NCI-H2029 treated with DMSO at 0.1 percent for 48 hours (cell line): ENCODE measurements at regions not wholly inside any gene's neighbourhood (a gene's known extent, or its start where the extent isn't known, plus 50 kb on each side); places are given as distances from the start of the nearest gene placed in this dataset.

Experiments used
- DNase-seq: peaks from one replicate; lab custom pipeline; 2025; lab: John Stamatoyannopoulos, UW

DNA sequence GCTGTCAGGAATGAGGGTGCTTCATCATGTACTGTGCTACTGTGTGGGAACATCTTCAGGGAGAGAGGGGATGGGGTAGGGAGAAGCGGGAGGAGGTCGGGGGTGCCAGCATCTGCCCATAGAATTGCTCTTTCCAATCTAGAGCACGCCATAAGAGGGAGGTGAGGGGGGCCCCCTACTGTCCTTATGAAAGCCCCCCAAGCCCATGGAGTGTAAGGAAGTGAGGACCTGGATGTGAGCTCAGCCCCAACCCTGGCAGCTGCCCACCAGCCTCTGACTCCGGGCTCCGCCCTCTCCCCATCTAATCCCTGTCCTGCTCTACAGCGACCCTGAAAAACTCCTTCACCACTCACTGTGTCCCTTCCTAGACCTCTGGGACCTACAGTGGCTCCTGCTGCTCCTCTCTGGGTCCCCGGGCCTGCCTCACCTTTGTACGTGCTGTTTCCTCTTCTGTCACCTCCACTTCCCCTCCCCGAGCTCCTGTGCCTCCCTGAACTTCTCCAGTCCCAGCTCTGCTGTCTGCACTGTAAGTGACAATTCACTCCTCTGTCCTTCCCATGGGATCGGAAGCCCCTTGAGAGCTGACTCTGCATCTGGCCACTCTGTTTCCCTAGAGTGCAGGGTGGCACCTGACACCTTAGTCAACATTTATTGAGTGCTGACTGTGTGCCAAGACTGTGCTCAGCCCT, 269.4 kb downstream of the PTPRU start:
- DNase-seq, result peak; percentile 76

DNA sequence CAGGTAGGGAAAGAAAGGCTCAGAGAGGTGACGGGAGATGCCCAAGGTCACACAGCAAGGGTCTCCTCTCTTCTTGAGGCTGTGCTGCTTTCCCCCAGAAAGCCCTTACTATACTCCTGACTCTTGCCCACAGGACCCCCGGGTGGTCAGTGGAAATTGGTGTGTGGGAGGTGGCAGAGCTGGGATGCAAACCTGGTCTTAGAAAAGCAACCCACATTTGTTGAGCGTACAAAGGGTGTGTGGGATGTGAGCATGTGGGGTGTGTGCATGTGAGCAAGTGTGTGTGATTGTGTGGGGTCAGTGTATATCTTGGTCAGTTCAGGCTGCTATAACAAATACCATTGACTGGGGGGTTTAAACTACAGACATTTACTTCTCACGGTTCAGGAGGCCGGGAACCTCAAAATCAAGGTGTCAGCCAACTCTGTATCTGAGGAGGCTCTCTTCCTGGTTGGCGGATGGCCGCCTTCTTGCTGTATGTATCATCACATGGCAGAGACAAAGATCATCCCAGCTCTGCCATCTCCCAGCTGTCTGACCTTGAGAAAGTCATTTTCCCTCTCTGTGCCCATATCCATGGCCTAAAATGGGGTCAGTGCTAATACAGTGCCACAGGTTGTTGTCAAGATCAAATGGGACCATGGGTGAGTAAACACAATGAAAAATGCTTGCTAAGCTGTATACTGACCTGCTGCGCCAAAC, 268.5 kb downstream of the PTPRU start:
- no peak for DNase-seq

DNA sequence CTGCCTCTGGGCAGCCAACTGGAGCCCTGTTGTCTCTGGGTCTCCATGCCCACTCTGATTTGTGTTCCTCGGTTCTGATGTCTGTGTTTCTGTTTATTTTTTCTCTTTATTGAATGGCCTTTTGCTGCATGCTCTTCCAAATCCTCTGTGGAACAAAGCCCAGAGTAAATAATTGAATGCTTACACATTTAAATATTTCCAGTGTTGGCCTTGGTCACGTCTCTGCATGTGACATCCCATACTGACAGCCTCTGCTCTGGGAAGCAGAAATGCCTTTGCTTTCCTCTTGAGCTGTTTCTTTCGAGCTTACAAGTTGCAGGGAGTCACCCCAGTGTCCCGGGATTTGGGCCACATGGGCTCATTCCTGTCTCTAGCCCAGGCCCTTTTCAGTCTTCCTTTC, 267.9 kb downstream of the PTPRU start:
- DNase-seq, result peak; percentile 42

DNA sequence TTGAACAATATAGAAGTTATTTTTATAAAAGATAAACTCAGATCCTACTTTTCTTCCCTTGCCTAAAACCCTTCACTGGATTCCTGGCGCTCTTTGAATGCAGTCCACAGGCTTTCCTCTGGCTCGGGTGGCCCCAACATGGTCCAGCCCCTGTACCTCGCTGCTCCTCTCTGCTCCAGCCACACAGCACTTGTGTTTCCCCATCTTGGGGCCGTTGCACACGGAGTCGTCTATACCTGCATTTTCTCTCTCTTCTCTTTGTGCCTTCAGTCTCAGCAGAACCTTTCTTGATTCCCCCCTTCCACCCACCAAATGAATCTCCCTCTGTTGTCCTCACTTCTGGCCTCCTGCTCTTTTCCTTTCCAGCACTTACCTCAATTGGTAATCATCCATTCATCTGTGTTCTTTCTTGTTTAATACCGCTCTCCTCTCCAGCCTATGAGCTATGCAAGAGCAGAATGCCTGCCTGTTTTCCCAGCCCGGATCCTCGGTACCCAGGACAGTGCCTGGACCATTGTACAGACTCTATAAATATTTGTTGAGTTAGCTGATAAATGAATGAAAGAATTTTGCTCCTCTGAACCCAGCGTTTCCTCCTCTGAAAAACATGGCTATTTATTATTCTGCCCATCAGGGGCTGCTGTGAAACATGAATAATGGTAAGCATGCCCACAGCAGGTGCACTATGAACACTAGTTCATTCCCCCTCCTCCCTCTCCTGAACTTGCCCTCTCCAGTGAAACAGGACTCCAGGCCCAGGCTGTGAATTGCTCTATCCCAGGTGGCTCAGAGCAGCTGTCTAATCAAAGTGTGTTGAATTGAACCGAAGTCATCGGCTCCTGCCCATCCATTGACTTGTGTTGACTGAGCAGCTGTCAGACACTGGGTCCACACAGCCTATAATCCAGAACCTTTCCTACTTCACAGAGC, 266.9 kb downstream of the PTPRU start:
- DNase-seq, result peak; percentile 91

DNA sequence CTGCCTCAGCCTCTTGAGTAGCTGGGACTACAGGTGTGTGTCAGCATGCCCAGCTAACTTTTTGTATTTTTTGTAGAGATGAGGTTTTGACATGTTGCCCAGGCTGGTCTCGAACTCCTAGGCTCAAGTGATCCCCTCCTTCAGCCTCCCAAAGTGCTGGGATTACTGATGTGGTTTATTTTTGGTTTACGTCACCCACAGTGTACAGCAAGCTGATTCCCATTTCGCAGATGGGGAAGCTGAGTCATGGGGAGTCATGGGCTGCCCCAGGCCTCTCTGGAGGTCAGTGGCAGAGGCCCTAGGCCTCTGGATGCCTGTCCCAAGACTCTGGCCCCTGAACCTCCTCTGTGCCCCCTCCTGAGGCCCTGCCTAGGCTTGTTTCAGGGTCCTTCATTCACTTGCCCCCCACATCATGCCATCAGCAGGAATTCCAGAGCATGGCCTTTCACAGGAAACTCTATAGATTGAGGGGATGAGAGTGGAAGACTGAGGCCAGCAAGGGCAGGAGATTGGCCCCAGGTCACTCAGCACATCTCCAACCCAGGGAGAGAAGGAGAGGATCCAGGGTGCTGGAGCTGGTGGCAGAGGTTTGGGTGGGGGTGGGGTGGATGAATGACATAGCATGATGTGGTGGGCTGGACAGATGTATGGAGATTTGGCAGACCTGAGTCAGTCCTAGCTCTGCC, 266.0 kb downstream of the PTPRU start:
- no peak for DNase-seq

DNA sequence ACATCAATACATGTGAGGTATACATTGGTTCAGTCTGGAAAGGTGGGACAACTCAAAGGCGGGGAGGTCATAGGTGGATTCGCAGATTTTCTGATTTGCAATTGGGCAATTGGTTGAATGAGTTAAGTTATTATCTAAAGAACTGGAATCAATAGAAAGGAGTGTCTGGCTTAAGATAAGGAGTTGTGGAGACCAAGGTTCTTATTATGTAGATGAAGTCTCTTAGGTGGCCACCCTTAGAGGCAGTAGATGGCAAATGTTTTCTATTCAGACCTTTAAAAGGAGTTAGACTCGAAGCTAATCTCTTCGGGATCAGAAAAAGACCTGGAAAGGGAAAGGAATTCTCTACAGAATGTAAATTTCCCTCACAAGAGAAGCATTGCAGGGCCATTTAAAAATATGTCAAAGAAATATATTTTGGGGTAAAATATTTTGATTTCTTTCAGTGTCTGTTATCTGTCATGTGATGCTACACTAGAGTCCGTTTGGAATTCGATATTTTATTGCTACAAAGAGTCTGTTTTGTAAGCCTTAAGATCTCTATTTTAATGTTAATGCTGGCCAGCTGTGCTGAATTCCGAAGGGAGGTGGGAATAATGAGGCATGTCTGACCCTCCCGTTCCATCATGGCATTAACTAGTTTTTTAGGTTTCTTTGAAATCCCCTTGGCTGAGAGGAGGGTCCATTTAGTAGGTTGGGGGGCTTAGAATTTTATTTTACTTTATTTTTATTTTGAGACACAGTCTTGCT, 265.1 kb downstream of the PTPRU start:
- DNase-seq, result no peak

DNA sequence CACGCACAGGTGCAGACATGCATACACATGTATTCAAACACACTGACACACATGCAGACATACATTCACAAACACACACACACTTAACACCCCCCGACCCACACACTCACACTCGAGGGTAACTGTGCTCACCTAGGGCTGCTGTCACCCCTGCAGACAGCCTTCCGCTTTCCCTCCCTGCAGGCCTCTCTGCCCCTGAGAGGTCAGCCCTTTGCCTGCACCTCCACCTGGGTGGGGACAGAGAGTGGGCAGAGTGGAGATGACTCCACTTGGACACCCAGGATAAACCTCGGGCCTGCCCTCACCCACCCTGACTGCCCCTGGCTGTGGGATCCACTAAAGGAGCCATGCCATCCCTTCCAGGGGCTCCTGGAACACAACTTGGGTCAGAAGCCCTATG, 264.3 kb downstream of the PTPRU start:
- no peak for DNase-seq

DNA sequence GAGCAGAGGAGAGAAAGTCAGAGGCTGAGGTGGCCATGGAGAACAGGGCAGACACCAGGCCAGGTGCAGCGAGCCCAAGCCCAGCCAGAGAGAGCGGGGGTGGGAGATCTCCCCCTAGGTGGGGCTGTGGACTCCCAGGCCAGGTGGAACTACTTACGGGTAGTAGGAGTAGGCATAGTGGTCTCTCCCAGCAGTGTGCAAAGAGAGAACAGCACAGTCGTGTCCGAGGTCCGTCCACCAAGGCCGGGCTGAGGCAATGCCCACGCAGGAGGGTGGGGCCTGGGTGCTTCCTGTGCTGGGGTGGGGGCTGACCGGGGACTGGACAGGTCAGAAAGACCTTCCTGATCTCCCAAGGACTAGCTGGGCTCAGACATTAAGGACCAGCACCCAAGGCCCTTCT, 263.7 kb downstream of the PTPRU start:
- no peak for DNase-seq

DNA sequence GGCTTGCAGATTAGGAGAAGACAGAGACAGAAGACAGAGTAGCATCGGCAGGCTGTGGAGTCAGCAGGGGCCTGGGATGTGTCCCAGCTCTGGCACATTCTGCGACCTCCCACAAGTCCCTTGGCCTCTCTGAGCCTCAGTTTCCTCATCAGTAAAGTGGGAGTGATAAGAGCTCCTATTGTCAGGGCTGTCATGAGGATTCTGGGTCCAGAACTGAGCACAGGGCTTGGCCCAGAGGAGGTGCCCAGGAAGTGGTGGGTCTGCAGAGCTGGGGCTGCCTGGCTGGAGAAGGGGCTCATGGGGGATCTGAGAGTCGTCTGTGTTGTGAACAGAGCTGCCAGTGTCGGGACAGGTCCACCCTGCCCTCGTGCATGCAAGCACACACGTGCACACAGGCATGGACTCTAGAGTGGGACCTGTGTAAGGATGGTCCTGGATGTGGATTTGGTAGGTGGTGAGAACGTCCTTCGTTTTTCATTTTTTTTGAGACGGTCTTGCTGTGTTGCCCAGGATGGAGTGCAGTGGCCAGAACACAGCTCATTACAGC, 262.9 kb downstream of the PTPRU start:
- no peak for DNase-seq

DNA sequence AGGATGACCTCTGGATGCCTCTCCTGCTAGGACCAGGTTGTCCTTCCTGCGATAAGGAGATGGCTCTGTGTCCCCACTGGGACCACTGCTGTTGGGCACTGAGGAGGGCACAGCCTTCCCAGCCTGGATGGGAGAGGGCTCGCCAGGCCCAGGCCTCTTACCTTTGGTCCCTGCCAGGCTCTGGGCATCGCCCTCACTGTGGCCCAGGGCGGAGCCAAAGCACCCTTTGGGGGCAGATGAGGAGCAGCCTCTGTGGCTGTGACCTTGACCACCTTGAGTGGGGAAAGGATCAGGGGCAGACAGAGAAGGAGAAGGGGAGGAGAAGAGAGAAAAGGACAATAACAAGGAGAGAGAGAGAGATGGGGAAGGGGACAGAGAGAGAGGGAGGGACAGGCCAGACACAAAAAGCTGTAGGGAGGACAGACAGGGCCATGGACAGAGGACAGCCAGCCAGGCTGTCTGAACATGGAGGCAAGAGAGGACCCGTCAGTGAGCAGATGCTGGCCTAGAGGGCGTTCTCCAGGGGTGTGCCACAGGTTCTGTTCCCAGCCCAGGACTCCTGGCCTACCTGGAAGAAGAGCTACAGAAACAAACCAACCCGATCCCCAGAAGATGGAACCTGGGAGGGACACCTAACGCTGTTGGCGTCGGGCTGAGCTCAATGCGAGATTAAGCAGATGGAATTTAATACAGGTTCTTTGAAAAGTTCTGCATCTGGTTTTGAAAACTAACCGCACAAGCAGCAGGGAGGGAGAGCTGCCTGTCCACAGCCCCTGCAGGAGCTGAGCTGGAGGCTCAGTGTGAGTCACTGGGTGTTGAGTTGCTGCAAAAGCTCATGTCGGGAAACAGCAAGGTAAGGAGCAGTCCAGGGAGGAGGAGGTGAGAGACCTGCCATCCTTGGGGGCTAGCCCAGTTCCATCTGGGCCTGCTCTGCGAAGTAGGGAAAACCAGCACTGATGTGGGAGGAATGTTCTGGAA, 262.1 kb downstream of the PTPRU start:
- DNase-seq, result no peak

DNA sequence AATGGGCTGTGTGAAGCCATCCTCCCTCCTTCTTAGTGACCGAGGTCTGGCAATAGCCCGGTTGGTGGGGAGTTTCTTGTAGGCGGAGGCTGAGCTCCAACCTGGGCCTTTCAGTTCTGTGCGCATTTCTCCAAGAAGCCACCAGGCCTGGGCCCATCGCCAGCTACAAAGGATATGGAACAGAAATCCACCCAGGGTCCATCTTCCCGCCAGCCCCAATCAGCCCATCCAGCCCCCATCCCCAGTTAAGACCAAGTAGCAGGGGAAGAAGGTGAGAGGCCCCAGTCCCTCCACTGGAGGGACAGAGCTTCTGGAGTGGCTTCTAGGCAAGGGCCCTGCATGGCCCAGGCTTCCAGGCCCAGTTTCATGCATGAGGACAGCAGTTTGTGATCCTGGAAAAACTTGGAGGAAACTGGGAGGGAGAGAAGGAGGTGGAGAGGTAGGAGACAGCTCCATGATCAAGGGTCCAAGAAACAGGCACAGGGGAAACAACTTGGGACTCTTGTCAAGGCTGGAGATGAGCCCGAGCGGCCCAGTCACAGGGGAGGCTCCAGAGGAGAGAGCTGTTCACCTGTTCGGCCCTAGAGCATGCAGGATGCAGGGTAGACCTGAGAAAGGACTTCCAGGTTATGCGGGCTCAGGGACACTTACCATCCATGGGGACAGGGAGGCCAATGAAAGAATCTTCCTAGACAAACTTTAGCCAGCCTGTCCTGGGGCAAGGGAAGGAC, 261.2 kb downstream of the PTPRU start:
- no peak for DNase-seq

DNA sequence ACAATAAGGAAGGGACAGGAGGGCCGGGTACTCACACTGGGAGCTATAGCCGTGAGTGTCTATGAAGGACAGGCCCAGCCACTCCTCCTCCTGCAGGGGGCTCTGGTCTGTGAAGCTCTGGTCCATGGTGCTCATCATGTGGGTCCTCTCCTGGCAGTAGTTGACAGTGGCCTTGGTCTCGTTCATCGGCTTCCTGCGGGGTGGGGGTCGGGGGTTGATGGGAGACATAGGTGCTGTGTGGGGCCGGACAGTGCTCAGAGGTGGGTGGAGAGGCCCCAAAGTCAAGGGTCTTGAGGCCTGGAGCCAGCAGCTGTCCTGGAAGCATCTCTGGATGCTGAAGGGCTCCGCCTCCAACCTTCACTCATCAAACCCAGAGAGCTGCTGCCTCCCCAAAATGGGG, 260.4 kb downstream of the PTPRU start:
- no peak for DNase-seq

DNA sequence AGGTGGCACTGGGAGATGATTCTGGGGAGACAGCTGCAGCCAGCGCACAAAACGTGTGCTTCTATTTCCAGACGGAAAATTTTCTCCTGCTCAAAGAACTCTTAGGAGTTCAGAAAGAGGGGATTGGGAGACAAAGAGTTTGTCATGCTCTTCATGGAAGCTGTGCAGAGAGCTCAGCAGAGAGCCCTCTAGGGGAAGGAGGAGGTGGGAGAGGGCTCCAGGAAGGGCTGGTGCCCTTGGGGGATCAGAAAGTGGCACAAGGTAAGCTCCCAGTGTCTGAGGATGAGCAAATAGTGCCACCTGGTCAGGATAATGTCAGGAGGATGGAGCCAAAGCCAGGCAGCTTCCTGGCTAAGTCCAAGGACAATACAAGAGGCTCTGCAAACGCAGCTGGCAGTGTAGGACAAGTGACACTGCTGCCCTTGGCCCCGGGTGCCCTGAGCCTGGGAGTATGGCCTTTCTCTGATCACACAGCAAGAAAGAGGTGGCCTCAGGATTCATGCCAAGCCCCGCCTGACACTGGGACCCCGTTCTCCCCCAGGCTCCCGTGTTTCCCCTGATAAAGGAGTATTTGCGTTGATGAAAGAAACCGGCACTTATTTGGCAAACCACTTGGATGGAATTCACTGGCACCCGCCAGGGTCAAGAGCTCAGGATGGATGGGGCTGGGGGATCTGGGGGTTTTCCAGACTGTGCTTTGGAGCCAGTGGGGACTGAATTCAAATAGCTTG, 254.0 kb downstream of the PTPRU start:
- peak; percentile 43 for DNase-seq

DNA sequence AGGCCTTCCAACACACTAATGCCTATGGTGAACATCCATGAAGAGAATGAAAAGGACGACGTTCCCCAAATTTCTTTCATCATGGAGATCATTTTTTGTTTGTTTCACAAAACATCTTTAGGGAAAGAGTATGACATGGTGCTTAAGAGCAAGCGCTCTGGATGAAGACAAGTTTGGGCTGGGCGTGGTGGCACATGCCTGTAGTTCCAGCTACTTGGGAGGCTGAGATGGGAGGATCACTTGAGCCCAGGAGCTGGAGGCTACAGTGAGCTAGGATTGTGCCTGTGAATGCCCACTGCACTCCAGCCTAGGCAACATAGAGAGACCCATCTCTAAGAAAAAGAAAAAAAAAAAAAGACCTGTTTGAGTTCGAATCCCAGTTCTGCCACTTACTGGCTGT, 253.1 kb downstream of the PTPRU start:
- no peak for DNase-seq

DNA sequence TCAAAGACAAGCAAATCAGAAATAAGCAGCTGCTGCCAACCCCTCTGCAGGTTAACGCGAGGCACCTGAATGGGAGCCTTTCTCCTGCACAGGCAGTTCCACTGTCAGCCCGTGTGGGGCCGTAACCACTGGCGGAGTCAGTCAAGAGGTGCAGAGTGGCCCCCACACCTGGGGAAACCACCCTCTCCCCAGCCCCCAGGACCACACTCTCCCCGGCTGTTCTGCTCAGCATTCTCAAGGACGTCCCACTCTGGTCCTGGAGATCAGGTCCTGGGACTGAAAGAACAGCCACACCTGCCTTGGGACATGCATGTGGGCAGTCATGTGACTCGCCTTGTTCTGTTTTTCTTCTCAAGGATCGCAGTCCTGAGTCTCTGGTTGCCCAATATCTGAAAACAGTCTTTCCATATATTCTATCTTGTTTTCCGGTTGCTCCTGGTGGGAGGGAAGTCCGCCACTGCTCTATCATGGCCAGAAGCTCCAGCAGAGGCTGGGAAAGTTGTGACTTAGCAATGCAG, 252.5 kb downstream of the PTPRU start:
- no peak for DNase-seq

DNA sequence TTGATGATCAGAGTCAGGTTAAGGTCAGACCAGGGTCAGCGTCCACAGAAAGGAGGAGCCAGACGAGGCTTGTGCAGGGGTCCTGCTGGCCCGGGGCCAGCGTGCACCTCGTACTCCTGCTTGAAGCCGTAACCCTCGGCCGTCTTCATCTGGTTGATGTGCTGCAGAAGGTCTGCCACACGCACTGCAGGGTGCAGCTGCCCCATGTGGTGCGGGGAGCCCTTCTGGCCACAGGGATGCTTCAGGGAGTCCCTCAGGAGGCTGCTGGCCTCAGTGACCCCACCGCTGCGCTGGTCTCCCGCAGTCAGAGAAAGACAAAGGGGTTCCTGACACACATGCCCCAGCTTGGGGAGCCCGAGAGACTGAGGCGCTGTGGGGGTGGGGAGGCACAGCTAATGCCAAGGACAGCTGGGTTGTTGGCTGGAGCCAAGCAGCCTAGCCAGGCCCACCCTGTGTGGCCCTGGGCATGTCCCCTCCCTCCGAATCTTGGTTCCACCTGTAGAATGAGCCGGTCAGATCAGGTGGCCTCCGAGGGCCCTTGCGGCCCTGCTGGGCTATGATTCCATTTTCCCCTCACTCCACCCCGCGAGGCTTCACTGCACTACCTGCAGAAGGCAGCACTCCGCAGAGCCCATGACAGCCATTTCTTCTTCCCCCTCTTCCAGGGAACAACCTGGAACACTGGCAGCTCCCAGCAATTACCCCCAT, 251.9 kb downstream of the PTPRU start:
- no peak for DNase-seq

DNA sequence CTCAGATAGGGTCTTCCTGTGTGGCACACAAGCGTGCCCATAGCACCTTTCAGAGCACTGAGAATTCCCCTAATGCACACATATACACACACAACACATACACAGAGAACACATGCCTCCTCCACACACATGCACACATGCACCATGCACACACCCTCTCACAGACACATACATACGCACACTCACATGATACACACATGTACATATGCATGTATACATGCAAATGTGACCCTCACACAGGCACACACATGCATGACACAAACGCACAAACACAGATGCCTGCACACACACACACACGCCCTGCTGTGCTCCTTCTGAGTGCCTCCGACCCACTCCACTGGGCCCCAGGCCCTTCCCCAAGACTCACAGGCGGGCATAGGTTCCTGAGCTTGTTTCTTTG, 251.0 kb downstream of the PTPRU start:
- no peak for DNase-seq
